Right atrium auricular region (tissue), 2 donors: ENCODE measurements at regions not wholly inside any gene's neighbourhood (a gene's known extent, or its start where the extent isn't known, plus 50 kb on each side); places are given as distances from the start of the nearest gene placed in this dataset.

Experiments used
- DNase-seq: peaks from one replicate; pipeline ENCODE4 v3.0.0-alpha.2; 2019; ENCODE audit warnings: low spot score
- H3K27ac ChIP-seq, 2 donors: fragments of 200-600 bp; sonication (generic); 1 replicate in 1 of 2; 2 replicates in 1 of 2; pipeline ENCODE4 v1.5.1; 2016 to 2019
- H3K27me3 ChIP-seq, 2 donors: fragments of 200-600 bp; sonication (generic); one replicate each; pipeline versions ENCODE4 v1.5.1 to v1.6.0; 2017 to 2019
- H3K36me3 ChIP-seq: fragments of 200-600 bp; sonication (generic); one replicate; pipeline ENCODE4 v1.5.1; 2016
- H3K4me1 ChIP-seq, 2 donors: fragments of 200-600 bp; sonication (generic); one replicate each; pipeline versions ENCODE4 v1.5.1 to v1.6.0; 2017 to 2019
- H3K4me3 ChIP-seq, 2 donors: fragments of 200-600 bp; sonication (generic); 1 replicate in 1 of 2; 2 replicates in 1 of 2; pipeline ENCODE4 v1.5.1; 2017 to 2019; ENCODE audit warnings: mild to moderate bottlenecking in 1 of 2, moderate library complexity in 1 of 2
- H3K9me3 ChIP-seq, 2 donors: fragments of 200-600 bp; sonication (generic); one replicate each; pipeline ENCODE4 v1.5.1; 2019
- CTCF ChIP-seq, 2 donors: fragments of 200-600 bp; sonication (generic); IDR thresholded peaks; one replicate each; pipeline ENCODE4 v1.5.1; 2019; ENCODE audit warnings: antibody characterized with exemption in 2 of 2

GRCh38 chr21:22762463-22762862 lies 1764.3 kb downstream of the NCAM2 start:
- DNase-seq: no peak
- Histone ChIP-seq H3K27ac (no peak overlapping the region), H3K36me3 (no peaks in the 10 kb centered on the region), H3K27me3 (no peaks in the 10 kb centered on the region), H3K4me1 (no peaks in the 10 kb centered on the region), H3K9me3 (peaks cover 0 to 5% of the 10 kb centered on the region in 2 donors), H3K4me3 (no peak overlapping the region)
- TF ChIP-seq CTCF (IDR thresholded peaks at IDR 0.05): no peak

- no peak for DNase-seq
- no peak for TF ChIP-seq CTCF (IDR thresholded peaks at IDR 0.05)
- no peak overlapping the region for H3K27ac ChIP-seq
Observed at GRCh38 chr21:22763442-22763841, 1765.2 kb downstream of the NCAM2 start.

GRCh38 chr21:22764222-22764621 lies 1766.0 kb downstream of the NCAM2 start:
- no peaks in the 10 kb centered on the region for H3K36me3 ChIP-seq
- H3K4me3 ChIP-seq: no peak overlapping the region
- no peaks in the 10 kb centered on the region for H3K27me3 ChIP-seq
- TF ChIP-seq CTCF (IDR thresholded peaks at IDR 0.05): no peak
- H3K9me3 ChIP-seq: peaks cover 0 to 5% of the 10 kb centered on the region in 2 donors
- no peaks in the 10 kb centered on the region for H3K4me1 ChIP-seq
- no peak overlapping the region for H3K27ac ChIP-seq
- no peak for DNase-seq

More at GRCh38 chr21:22763442-22763841, 1765.2 kb downstream of the NCAM2 start:
- no peaks in the 10 kb centered on the region for H3K36me3 ChIP-seq
- no peaks in the 10 kb centered on the region for H3K27me3 ChIP-seq
- H3K9me3 ChIP-seq: peaks cover 0 to 5% of the 10 kb centered on the region in 2 donors
- no peak overlapping the region for H3K4me3 ChIP-seq
- no peaks in the 10 kb centered on the region for H3K4me1 ChIP-seq

- Histone ChIP-seq H3K27me3 (no peaks in the 10 kb centered on the region), H3K4me1 (no peaks in the 10 kb centered on the region), H3K27ac (no peak overlapping the region), H3K4me3 (no peak overlapping the region), H3K9me3 (no peaks in the 10 kb centered on the region), H3K36me3 (no peaks in the 10 kb centered on the region)
- no peak for TF ChIP-seq CTCF (IDR thresholded peaks at IDR 0.05)
- DNase-seq: no peak
Observed at GRCh38 chr21:22791376-22791775, 1793.2 kb downstream of the NCAM2 start.

- no peaks in the 10 kb centered on the region for H3K27me3 ChIP-seq
- H3K4me3 ChIP-seq: no peak overlapping the region
- peak; percentile 59 to 87 for TF ChIP-seq CTCF (IDR thresholded peaks at IDR 0.05)
Observed at GRCh38 chr21:22791986-22792560, 1793.9 kb downstream of the NCAM2 start.

GRCh38 chr21:22795091-22795490 lies 1796.9 kb downstream of the NCAM2 start:
- no peak for TF ChIP-seq CTCF (IDR thresholded peaks at IDR 0.05)

More at GRCh38 chr21:22791986-22792560, 1793.9 kb downstream of the NCAM2 start:
- no peaks in the 10 kb centered on the region for H3K4me1 ChIP-seq
- DNase-seq: no peak
- no peaks in the 10 kb centered on the region for H3K36me3 ChIP-seq
- no peaks in the 10 kb centered on the region for H3K9me3 ChIP-seq
- no peak overlapping the region for H3K27ac ChIP-seq

More at GRCh38 chr21:22795091-22795490, 1796.9 kb downstream of the NCAM2 start:
- no peaks in the 10 kb centered on the region for H3K36me3 ChIP-seq
- no peaks in the 10 kb centered on the region for H3K4me1 ChIP-seq
- H3K27me3 ChIP-seq: no peaks in the 10 kb centered on the region
- H3K9me3 ChIP-seq: no peaks in the 10 kb centered on the region
- H3K4me3 ChIP-seq: no peak overlapping the region
- no peak for DNase-seq
- no peak overlapping the region for H3K27ac ChIP-seq
